CD4-positive, alpha-beta memory T cell (primary cell): ENCODE measurements at regions not wholly inside any gene's neighbourhood (a gene's known extent, or its start where the extent isn't known, plus 50 kb on each side); places are given as distances from the start of the nearest gene placed in this dataset.
A peak's percentile ranks its signal among the peaks of the same experiment; 100 is the strongest.

Source experiments
- CTCF ChIA-PET: fragments of 350-600 bp; sonication (Branson Sonifier 250); formaldehyde crosslinking; loops from one replicate; lab custom pipeline; 2021; ENCODE audit warnings: inconsistent platforms; ENCODE audit not compliant: partially characterized antibody; lab: Charles Lee
- POLR2A ChIA-PET: fragments of 350-600 bp; sonication (Branson Sonifier 250); formaldehyde crosslinking; loops from one replicate; lab custom pipeline; 2021; ENCODE audit not compliant: partially characterized antibody; lab: Charles Lee
- DNase-seq, 5 donors: peaks; one replicate each; pipeline versions ENCODE4 v3.0.0 to v3.0.0-alpha.2; 2020 to 2022; ENCODE audit warnings: mixed read lengths in 1 of 5
- H3K27ac ChIP-seq: one replicate; pipeline ENCODE4 v1.7.0; 2013; ENCODE audit warnings: low read depth, low read length
- H3K27me3 ChIP-seq: 2 replicates; pipeline ENCODE4 v1.7.0; 2013; ENCODE audit warnings: mild to moderate bottlenecking, low read length, moderate library complexity; ENCODE audit not compliant: insufficient read depth
- H3K36me3 ChIP-seq: 2 replicates; pipeline ENCODE4 v1.7.0; 2013; ENCODE audit warnings: mild to moderate bottlenecking, low read length, moderate library complexity; ENCODE audit not compliant: insufficient read depth
- H3K4me1 ChIP-seq: 2 replicates; pipeline ENCODE4 v1.7.0; 2013; ENCODE audit warnings: mild to moderate bottlenecking, low read length, moderate library complexity; ENCODE audit not compliant: insufficient read depth
- H3K4me3 ChIP-seq, 2 donors: one replicate each; pipeline ENCODE4 v1.7.0; 2013; ENCODE audit warnings: low read length in 2 of 2, mild to moderate bottlenecking in 1 of 2
- H3K9me3 ChIP-seq, 2 donors: one replicate each; pipeline ENCODE4 v1.7.0; 2013; ENCODE audit warnings: low read length in 2 of 2, control low read depth in 1 of 2; ENCODE audit not compliant: control insufficient read depth in 1 of 2
- H3K27ac Mint-ChIP-seq, 7 donors: one replicate each; pipeline ENCODE4 v1.8.0; 2020 to 2021; ENCODE audit warnings: mixed read lengths in 7 of 7, mild to moderate bottlenecking in 6 of 7, inconsistent platforms in 3 of 7, moderate library complexity in 3 of 7
- H3K27me3 Mint-ChIP-seq, 2 donors: one replicate each; pipeline ENCODE4 v1.8.0; 2020 to 2021; ENCODE audit warnings: mixed read lengths in 2 of 2
- H3K36me3 Mint-ChIP-seq, 2 donors: one replicate each; pipeline ENCODE4 v1.8.0; 2020 to 2021; ENCODE audit warnings: mixed read lengths in 2 of 2, inconsistent platforms in 1 of 2, mild to moderate bottlenecking in 1 of 2
- H3K4me1 Mint-ChIP-seq, 4 donors: one replicate each; pipeline ENCODE4 v1.8.0; 2020 to 2021; ENCODE audit warnings: mixed read lengths in 4 of 4, mild to moderate bottlenecking in 1 of 4
- H3K4me3 Mint-ChIP-seq, 8 donors: one replicate each; pipeline ENCODE4 v1.8.0; 2020 to 2021; ENCODE audit warnings: mixed read lengths in 8 of 8, mild to moderate bottlenecking in 7 of 8, moderate library complexity in 6 of 8, inconsistent platforms in 3 of 8
- H3K9me3 Mint-ChIP-seq, 8 donors: one replicate each; pipeline ENCODE4 v1.8.0; 2020 to 2021; ENCODE audit warnings: mixed read lengths in 8 of 8, mild to moderate bottlenecking in 5 of 8, inconsistent platforms in 3 of 8, moderate library complexity in 1 of 8
- intact Hi-C: fragments of 100-400 bp; cut with micrococcal nuclease; formaldehyde crosslinking; loops from one replicate; pipeline ENCODE4 v1.15.1; 2023

DNA sequence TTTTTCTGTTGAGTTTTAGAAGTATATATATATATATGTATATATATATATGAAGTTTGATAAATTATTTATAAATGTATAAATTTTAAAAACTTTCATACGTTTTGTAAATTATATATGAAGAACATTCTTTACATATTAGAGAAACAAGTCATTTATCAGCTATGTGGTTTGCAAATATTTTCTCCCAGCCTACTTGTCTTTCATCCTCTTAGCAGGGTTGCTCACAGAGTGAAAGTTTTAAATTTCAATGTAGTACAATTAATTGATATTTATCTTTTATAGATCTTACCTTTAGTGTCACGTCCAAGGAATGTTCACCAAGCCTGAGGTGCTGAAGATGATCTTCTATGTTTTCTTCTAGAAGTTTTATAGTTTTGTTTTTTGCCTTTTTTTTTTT, 78.3 kb upstream of the HS6ST1 start:
- no peaks in the 10 kb centered on the region for H3K4me1 Mint-ChIP-seq
- Histone ChIP-seq H3K4me3 (no peak overlapping the region), H3K9me3 (no peaks in the 10 kb centered on the region), H3K27ac (no peak overlapping the region), H3K27me3 (no peaks in the 10 kb centered on the region), H3K4me1 (no peaks in the 10 kb centered on the region), H3K36me3 (no peaks in the 10 kb centered on the region)
- H3K4me3 Mint-ChIP-seq = no peak overlapping the region
- H3K9me3 Mint-ChIP-seq = peaks cover 0 to 1% (median 0%) of the 10 kb centered on the region in 8 donors
- DNase-seq = no peak
- intact Hi-C loops = no loop called here
- H3K27me3 Mint-ChIP-seq = peaks cover 9 to 10% of the 10 kb centered on the region in 2 donors
- POLR2A ChIA-PET = no interaction called here
- H3K36me3 Mint-ChIP-seq = no peaks in the 10 kb centered on the region
- CTCF ChIA-PET = interaction anchor here (0.7 to 1.1 kb wide), 2 partner anchors 25 to 300 kb away, joined by 3 read pairs; no protein-coding TSS in a partner anchor
- no peak overlapping the region for H3K27ac Mint-ChIP-seq

- Histone ChIP-seq H3K4me1 (no peaks in the 10 kb centered on the region), H3K9me3 (no peaks in the 10 kb centered on the region), H3K27ac (no peak overlapping the region), H3K27me3 (no peaks in the 10 kb centered on the region), H3K36me3 (no peaks in the 10 kb centered on the region), H3K4me3 (no peak overlapping the region)
- Mint-ChIP-seq H3K36me3 (no peaks in the 10 kb centered on the region), H3K4me3 (no peak overlapping the region), H3K4me1 (no peaks in the 10 kb centered on the region), H3K27me3 (peaks cover 6 to 13% of the 10 kb centered on the region in 2 donors), H3K27ac (no peak overlapping the region), H3K9me3 (peaks cover 0 to 5% (median 0%) of the 10 kb centered on the region in 8 donors)
- POLR2A ChIA-PET = no interaction called here
- intact Hi-C loops = no loop called here
- CTCF ChIA-PET = no interaction called here
- no peak for DNase-seq
Measured at GRCh38 chr2:128399256-128399655, 80.6 kb upstream of the HS6ST1 start.

DNA sequence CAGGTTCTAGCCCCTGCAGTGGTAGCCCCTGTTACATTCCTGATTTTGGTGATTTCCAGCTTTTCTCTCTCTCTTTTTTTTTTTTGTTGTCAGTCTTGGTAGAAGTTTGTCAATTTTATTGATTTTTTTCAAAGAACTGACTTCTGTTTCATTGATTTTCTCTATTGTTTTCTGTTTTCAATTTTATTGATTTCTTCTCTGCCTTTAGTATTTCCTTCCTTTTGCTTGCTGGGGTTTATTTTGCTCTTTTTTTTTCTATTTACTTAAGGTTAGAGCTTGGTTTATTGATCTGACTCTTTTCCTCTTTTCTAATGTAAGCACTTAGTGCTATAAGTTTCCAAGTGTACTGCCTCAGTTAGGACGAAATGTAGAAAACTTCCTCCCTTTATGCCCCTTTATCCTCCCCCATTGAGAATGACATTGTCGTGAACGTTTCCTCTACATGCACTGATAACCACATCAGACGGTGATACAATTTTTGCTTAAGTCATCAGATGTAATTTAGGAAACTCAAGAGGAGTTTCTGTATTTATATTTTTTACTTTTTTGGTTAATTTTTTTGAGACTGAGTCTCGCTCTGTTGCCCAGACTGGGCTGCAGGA, 81.1 kb upstream of the HS6ST1 start:
- ChIA-PET POLR2A (no interaction called here), CTCF (no interaction called here)
- Mint-ChIP-seq H3K4me3 (no peak overlapping the region), H3K9me3 (peaks cover 0 to 5% (median 0%) of the 10 kb centered on the region in 8 donors), H3K27ac (no peak overlapping the region), H3K36me3 (no peaks in the 10 kb centered on the region), H3K27me3 (peaks cover 6 to 16% of the 10 kb centered on the region in 2 donors), H3K4me1 (no peaks in the 10 kb centered on the region)
- no peak overlapping the region for H3K27ac ChIP-seq
- intact Hi-C loops = no loop called here
- no peaks in the 10 kb centered on the region for H3K27me3 ChIP-seq
- no peak overlapping the region for H3K4me3 ChIP-seq
- no peaks in the 10 kb centered on the region for H3K4me1 ChIP-seq
- no peaks in the 10 kb centered on the region for H3K9me3 ChIP-seq
- no peaks in the 10 kb centered on the region for H3K36me3 ChIP-seq
- no peak for DNase-seq

- no peak for DNase-seq
- POLR2A ChIA-PET = no interaction called here
- CTCF ChIA-PET = no interaction called here
- H3K9me3 Mint-ChIP-seq = peaks cover 0 to 5% (median 0%) of the 10 kb centered on the region in 8 donors
- Histone ChIP-seq H3K9me3 (no peaks in the 10 kb centered on the region), H3K27ac (no peak overlapping the region), H3K27me3 (no peaks in the 10 kb centered on the region), H3K4me1 (no peaks in the 10 kb centered on the region), H3K36me3 (no peaks in the 10 kb centered on the region), H3K4me3 (no peak overlapping the region)
- intact Hi-C loops = no loop called here
- H3K4me3 Mint-ChIP-seq = no peak overlapping the region
- H3K27me3 Mint-ChIP-seq = peaks cover 6 to 22% of the 10 kb centered on the region in 2 donors
- no peaks in the 10 kb centered on the region for H3K36me3 Mint-ChIP-seq
- no peaks in the 10 kb centered on the region for H3K4me1 Mint-ChIP-seq
- H3K27ac Mint-ChIP-seq = no peak overlapping the region
Measured at GRCh38 chr2:128401680-128402079, 83.0 kb upstream of the HS6ST1 start.

GRCh38 chr2:128402911-128403670, 84.4 kb upstream of the HS6ST1 start:
- H3K4me1 Mint-ChIP-seq = no peaks in the 10 kb centered on the region
- no peak overlapping the region for H3K4me3 Mint-ChIP-seq
- no peak overlapping the region for H3K27ac Mint-ChIP-seq
- no peaks in the 10 kb centered on the region for H3K36me3 Mint-ChIP-seq
- H3K27me3 Mint-ChIP-seq = peaks cover 6 to 23% of the 10 kb centered on the region in 2 donors
- no peaks in the 10 kb centered on the region for H3K9me3 ChIP-seq
- no peaks in the 10 kb centered on the region for H3K36me3 ChIP-seq
- DNase-seq = no peak
- peaks cover 0 to 5% (median 0%) of the 10 kb centered on the region in 8 donors for H3K9me3 Mint-ChIP-seq
- no peaks in the 10 kb centered on the region for H3K4me1 ChIP-seq
- no peak overlapping the region for H3K27ac ChIP-seq
- no peaks in the 10 kb centered on the region for H3K27me3 ChIP-seq
- intact Hi-C loops = no loop called here
- no peak overlapping the region for H3K4me3 ChIP-seq
- CTCF ChIA-PET = no interaction called here
- POLR2A ChIA-PET = no interaction called here

DNA sequence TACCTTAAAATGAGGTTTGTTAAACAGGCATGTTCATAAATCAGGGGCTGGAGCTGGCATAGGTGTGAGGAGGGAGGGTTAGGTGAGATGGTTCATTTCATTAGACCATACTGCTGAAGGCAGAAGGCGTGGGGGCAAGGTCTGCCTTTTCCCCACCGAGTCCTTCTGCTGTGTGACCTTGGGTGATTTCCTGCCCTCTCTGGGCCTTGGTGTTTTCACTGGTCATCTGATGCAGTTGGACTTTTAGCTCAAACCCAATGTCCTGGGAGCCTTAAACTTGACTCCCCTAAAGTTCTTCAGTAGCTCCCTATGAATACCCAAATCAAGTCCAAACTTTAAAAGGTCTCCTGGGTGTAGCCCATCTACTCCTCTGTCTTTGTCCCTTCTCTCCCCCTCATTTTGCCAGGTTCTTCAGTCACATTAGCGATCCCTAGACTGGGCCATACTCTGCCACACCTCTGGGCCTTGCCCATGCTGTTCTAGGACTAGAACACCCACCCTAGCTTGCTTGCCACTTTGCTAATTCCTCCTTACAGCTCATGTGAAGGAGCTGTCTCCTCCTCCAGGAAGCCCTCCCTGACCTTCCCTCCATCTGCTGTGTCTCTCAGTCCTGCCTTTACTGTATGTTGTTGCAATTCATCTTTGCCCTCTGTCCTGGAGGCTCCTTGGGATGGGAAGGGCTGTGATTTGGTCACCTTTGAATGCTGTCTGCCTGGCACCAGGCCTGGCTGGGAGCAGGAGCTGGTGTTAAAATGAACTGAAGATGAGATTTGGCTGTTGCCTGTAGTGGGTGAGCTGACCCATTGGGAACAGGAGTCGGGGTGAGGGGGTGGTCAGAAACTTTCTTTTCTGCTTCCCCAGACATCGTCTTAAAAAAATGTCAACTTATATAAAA, 85.4 kb upstream of the HS6ST1 start:
- intact Hi-C loops = no loop called here
- no peak overlapping the region for H3K27ac Mint-ChIP-seq
- Histone ChIP-seq H3K4me3 (no peak overlapping the region), H3K9me3 (no peaks in the 10 kb centered on the region), H3K4me1 (no peaks in the 10 kb centered on the region), H3K36me3 (no peaks in the 10 kb centered on the region), H3K27me3 (no peaks in the 10 kb centered on the region), H3K27ac (no peak overlapping the region)
- peaks cover 5 to 29% of the 10 kb centered on the region in 2 donors for H3K27me3 Mint-ChIP-seq
- H3K4me1 Mint-ChIP-seq = no peaks in the 10 kb centered on the region
- ChIA-PET CTCF (interaction anchor here (1.0 kb wide), 1 partner anchor 10 kb away, joined by 3 read pairs; no protein-coding TSS in a partner anchor), POLR2A (no interaction called here)
- no peaks in the 10 kb centered on the region for H3K36me3 Mint-ChIP-seq
- H3K9me3 Mint-ChIP-seq = peaks cover 0 to 5% (median 0%) of the 10 kb centered on the region in 8 donors
- peak overlapping the region in 1 of 8 donors; percentile 57 for H3K4me3 Mint-ChIP-seq
- DNase-seq = no peak
